ENCODE measurements at regions not wholly inside any gene's neighbourhood (a gene's known extent, or its start where the extent isn't known, plus 50 kb on each side); places are given as distances from the start of the nearest gene placed in this dataset.

GRCh38 chr4:25527034-25527433, 128.6 kb upstream of the SLC34A2 start:
- DNase-seq = no peak
- intact Hi-C loops (cut with DNase I) = no loop called here

DNA sequence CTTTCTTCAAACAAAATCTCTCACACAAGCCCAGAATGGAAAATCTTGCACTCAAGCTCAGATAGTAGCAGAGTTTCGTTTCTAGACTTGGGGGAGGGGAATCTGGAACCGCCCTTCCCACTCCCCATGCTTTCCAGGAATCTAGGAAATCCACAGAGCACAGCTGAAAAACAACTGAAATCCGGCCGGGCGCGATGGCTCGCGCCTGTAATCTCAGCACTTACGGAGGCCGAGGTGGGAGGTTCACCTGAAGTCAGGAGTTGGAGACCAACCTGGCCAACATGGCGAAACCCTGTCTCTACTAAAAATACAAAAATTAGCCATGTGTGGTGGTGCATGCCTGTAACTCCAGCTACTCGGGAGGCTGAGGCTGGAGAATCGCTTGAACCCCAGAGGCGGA, 127.3 kb upstream of the SLC34A2 start:
- intact Hi-C loops (cut with DNase I) = no loop called here
- no peak for DNase-seq

GRCh38 chr4:25531272-25531671, 124.4 kb upstream of the SLC34A2 start:
- DNase-seq = no peak
- intact Hi-C loops (cut with DNase I) = no loop called here

GRCh38 chr4:25532591-25532990, 123.1 kb upstream of the SLC34A2 start:
- intact Hi-C loops (cut with DNase I) = no loop called here
- DNase-seq = no peak

DNA sequence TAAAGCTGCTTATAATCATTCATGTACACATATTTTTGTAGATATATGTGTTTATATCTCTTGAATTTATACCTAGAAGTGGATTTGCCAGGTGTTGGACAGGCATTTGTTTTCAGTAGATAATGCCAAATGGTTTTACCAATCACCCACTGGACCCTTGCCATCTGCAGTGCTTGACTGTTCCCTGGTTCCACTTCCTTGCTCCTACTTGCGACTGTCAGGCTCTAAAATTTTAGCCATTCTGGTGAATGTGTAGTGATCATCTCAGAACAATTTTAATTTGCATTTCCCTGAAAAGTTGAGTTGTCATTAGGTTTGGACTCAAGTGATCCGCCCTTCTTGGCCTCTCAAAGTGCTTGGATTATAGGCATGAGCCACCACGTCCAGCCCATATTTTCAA, 122.4 kb upstream of the SLC34A2 start:
- intact Hi-C loops (cut with DNase I) = no loop called here
- DNase-seq = no peak

GRCh38 chr4:25535278-25535677, 120.4 kb upstream of the SLC34A2 start:
- no peak for DNase-seq
- intact Hi-C loops (cut with DNase I) = no loop called here

DNA sequence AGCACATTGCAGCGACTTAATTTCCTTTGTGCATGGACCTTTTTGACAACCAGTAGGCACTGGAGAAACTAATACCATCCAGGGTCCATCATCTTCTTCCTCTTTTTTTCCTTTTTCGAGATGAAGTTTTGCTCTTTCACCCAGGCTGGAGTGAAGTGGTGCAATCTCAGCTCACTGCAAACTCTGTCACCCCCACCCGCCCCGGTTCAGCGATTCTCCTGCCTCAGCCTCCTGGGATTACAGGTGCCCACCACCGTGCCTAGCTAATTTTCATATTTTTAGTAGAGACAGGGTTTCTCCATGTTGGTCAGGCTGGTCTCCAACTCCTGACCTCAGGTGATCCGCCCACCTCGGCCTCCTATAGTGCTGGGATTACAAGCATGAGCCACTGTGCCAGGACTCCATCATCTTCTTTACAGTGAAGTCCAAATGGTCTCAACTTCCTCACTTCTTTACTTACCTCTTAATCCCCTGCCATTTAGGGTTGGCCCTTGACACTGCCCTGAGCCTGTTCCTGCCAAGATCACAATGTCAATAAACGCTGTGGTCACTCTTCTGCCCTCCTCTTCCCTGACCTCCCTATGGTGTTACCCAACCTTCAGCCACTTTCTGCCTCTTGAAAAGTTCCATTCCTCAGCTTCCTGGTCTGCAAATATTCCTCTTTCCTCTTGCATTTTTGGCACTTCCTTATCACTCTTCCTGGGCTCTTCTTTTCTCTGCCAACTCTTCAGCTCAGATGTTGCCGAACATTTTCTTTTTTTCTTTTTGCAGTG, 119.8 kb upstream of the SLC34A2 start:
- no peak for DNase-seq
- intact Hi-C loops (cut with DNase I) = no loop called here

GRCh38 chr4:25536564-25537320, 118.9 kb upstream of the SLC34A2 start:
- intact Hi-C loops (cut with DNase I) = no loop called here
- DNase-seq = no peak

- intact Hi-C loops (cut with DNase I) = no loop called here
- DNase-seq = no peak
Measured at GRCh38 chr4:25538430-25538829, 117.2 kb upstream of the SLC34A2 start.

- DNase-seq = no peak
- intact Hi-C loops (cut with DNase I) = no loop called here
Measured at GRCh38 chr4:25539241-25539640, 116.4 kb upstream of the SLC34A2 start.

- intact Hi-C loops (cut with DNase I) = no loop called here
- no peak for DNase-seq
Measured at GRCh38 chr4:25540734-25541133, 114.9 kb upstream of the SLC34A2 start.

GRCh38 chr4:25547343-25547742, 108.3 kb upstream of the SLC34A2 start:
- DNase-seq = no peak
- intact Hi-C loops (cut with DNase I) = no loop called here

DNA sequence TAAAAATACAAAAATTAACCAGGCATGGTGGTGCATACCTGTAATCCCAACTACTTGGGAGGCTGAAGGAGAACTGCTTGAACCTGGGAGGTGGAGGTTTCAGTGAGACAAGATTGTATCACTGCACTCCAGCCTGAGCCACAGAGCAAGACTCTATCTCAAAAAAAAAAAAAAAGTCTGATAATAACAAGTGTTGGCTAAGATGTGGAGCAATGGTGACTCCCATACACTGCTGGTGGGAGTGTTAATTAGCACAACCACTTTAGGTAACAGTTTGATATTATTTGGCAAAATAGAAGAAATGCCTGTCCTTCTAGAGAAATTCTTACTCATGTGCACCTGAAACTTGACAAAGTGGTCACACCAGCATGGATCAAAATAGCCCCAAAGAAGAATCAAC, 106.2 kb upstream of the SLC34A2 start:
- DNase-seq = no peak
- intact Hi-C loops (cut with DNase I) = no loop called here

DNA sequence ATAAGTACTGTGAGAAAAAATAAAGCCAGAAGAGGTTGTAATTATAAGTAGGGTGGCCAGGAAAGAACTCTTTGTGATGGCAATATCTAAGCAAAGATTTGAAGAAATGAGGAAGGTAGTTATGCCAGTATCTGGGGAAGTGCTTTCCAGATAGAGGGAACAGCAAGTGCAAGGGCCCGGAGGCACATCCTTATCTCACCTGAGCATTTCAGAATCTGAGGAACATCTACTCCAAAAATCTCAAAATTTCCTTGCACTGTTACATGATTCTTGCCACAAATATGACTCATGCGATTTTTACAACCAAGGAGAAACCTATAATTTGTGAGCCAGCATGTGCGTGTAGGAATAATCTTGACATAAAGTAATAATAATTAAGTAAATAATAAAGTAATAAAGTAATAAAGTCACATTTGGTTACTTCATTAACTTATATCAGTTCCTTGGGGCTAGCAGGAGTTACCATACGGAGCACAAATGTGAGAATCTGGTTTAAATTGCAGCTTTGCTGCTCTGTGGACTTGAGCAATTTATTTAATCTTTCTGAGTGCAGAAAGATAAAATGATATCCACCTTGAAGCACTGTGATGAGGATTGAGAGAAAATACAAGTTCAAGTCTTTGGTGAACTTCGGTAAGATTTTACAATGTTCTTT, 105.1 kb upstream of the SLC34A2 start:
- DNase-seq = no peak
- intact Hi-C loops (cut with DNase I) = no loop called here

- intact Hi-C loops (cut with DNase I) = no loop called here
- no peak for DNase-seq
Measured at GRCh38 chr4:25551605-25552004, 104.0 kb upstream of the SLC34A2 start.

GRCh38 chr4:25552580-25553271, 102.9 kb upstream of the SLC34A2 start:
- intact Hi-C loops (cut with DNase I) = no loop called here
- peak in 6 of 10 donors; percentile 12 to 42 (median 20) for DNase-seq

- intact Hi-C loops (cut with DNase I) = no loop called here
- DNase-seq = no peak
Measured at GRCh38 chr4:25559508-25559907, 96.1 kb upstream of the SLC34A2 start.

DNA sequence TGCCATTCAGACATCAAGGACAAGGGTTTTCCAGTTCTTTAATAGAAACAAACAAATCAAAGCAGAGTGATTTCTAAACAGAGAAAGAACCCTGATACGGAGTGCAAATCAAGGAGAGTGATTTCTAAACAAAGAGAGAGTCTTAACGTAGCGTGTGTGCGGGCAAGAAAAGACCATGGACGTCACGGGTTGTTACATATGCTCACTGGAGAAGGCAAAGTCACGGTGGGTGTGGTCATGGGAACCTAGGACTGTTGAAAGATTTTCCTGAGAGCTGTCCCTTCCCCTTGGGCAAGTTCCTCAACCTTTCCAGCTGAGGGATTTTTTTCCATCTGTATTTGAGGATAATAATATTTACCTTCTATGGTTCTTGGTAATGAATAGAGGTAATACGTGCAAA, 95.0 kb upstream of the SLC34A2 start:
- DNase-seq = peak in 1 of 10 donors; percentile 8
- intact Hi-C loops (cut with DNase I) = no loop called here

DNA sequence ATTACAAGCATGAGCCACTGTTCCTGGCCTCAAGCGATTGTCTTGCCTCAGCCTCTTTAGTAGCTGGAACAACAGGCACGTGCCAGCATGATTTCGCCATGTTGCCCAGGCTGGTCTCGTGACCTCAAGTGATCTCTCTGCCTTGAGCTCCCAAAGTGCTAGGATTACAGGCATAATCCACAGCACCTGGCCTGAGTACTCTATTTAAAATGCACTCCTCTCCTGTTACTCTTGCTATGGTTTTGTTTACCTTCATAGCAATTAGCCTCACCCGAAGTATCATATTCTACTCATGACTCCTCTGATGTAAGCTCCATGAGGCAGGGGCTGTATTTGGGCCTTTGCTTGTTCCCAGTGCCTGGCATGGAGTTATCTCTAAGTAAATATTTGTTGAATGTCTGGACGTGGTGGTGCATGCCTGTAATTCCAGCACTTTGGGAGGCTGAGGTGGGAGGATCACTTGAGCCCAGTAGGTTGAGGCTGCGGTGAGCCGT, 92.5 kb upstream of the SLC34A2 start:
- peak in 1 of 10 donors; percentile 17 for DNase-seq
- intact Hi-C loops (cut with DNase I) = no loop called here

DNA sequence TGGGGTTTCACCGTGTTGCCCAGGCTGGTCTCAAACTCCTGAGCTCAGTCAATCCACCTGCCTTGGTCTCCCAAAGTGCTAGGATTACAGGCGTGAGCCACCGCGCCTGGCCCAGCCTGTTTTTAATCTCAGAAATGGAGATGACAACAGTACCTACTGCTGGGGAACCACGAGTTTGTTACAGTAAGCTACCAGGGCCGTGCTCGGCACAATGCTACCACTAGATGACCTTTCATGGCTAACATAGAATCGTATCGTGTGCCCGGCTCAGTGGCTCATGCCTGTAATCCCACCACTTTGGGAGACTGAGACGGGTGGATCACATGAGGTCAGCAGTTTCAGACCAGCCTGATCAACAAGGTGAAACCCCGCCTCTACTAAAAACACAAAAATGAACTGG, 90.8 kb upstream of the SLC34A2 start:
- intact Hi-C loops (cut with DNase I) = no loop called here
- peak in 2 of 10 donors; percentile 14 to 40 for DNase-seq

- intact Hi-C loops (cut with DNase I) = no loop called here
- no peak for DNase-seq
Measured at GRCh38 chr4:25567253-25567652, 88.4 kb upstream of the SLC34A2 start.
